Endothelial cell of umbilical vein (primary cell): ENCODE measurements at regions not wholly inside any gene's neighbourhood (a gene's known extent, or its start where the extent isn't known, plus 50 kb on each side); places are given as distances from the start of the nearest gene placed in this dataset.

ENCODE experiments used
- BruUV-seq: library from RNA; stranded (reverse); fragments of 400-500 nt; replicated peaks from 2 replicates; lab custom pipeline; 2021; lab: Mats Ljungman, UMichigan
- CTCF ChIA-PET: fragments of 300-600, 350-600 bp; sonication (Branson Sonifier 250); formaldehyde crosslinking; loops from one replicate; lab custom pipeline; 2021; ENCODE audit warnings: antibody characterized with exemption, inconsistent platforms; lab: Charles Lee
- POLR2A ChIA-PET: fragments of 300-600, 350-600 bp; sonication (Branson Sonifier 250); formaldehyde crosslinking; loops from one replicate; lab custom pipeline; 2021; ENCODE audit warnings: antibody characterized with exemption, inconsistent platforms; lab: Charles Lee
- DNase-seq: peaks from one replicate; pipeline ENCODE4 v3.0.0-alpha.2; 2011; ENCODE audit warnings: low read depth, low spot score
- FAIRE-seq: peaks from 2 replicates; lab custom pipeline; 2011; peaks lifted over from hg19 to GRCh38; lab: Jason Lieb, UNC
- H2AFZ ChIP-seq: 2 replicates; pipeline ENCODE4 v1.6.0; 2012; ENCODE audit warnings: low read depth, low read length, control low read depth, inconsistent platforms
- H3K27ac ChIP-seq: 2 replicates; pipeline ENCODE4 v1.5.1; 2011; ENCODE audit warnings: low read depth, mild to moderate bottlenecking, control low read depth, low read length, moderate library complexity; ENCODE audit not compliant: insufficient read depth
- H3K27me3 ChIP-seq, 2 experiments: 2 replicates each; pipeline versions ENCODE4 v1.6.0 to v1.6.1; 2011; ENCODE audit warnings: low read length in 2 of 2, mixed read lengths in 1 of 2; ENCODE audit not compliant: control insufficient read depth in 2 of 2, insufficient read depth in 2 of 2
- H3K36me3 ChIP-seq, 2 experiments: 2 replicates in 1 of 2; 3 replicates in 1 of 2; pipeline ENCODE4 v1.5.1; 2011; ENCODE audit warnings: low read length in 2 of 2, mild to moderate bottlenecking in 1 of 2, moderate library complexity in 1 of 2; ENCODE audit not compliant: control insufficient read depth in 2 of 2, insufficient read depth in 2 of 2; ENCODE audit errors: extremely low read depth in 1 of 2
- H3K4me1 ChIP-seq: 3 replicates; pipeline ENCODE4 v1.5.1; 2011; ENCODE audit warnings: mild to moderate bottlenecking, low read length; ENCODE audit not compliant: control insufficient read depth, insufficient read depth; ENCODE audit errors: extremely low read depth
- H3K4me2 ChIP-seq: 2 replicates; pipeline ENCODE4 v1.6.1; 2011; ENCODE audit warnings: low read length, control low read depth, mixed read lengths; ENCODE audit not compliant: insufficient read depth
- H3K4me3 ChIP-seq, 3 experiments: fragments of 200-600 bp in 1 of 3; sonication (generic), shearing (Covaris generic) in 1 of 3; replicated peaks in 1 of 3; 2 replicates each; pipeline ENCODE4 v1.5.1; 2011 to 2016; ENCODE audit warnings: control low read depth in 3 of 3, low read length in 3 of 3, mild to moderate bottlenecking in 2 of 3, inconsistent platforms in 1 of 3, low read depth in 1 of 3, moderate library complexity in 1 of 3; ENCODE audit not compliant: insufficient read depth in 1 of 3
- H3K79me2 ChIP-seq: 2 replicates; pipeline ENCODE4 v1.6.0; 2012; ENCODE audit warnings: low read length, inconsistent platforms; ENCODE audit not compliant: control insufficient read depth, insufficient read depth
- H3K9ac ChIP-seq: replicated peaks from 2 replicates; pipeline ENCODE3; 2011; ENCODE audit warnings: low read length, control low read depth; ENCODE audit not compliant: insufficient read depth; ENCODE audit errors: extremely low read depth
- H3K9me1 ChIP-seq: replicated peaks from 3 replicates; pipeline ENCODE4 v1.6.0; 2011; ENCODE audit warnings: mild to moderate bottlenecking, low read length; ENCODE audit not compliant: control insufficient read depth, insufficient read depth; ENCODE audit errors: extremely low read depth
- H3K9me3 ChIP-seq: replicated peaks from 2 replicates; pipeline ENCODE4 v1.5.1; 2012; ENCODE audit warnings: low read length, inconsistent platforms; ENCODE audit not compliant: control insufficient read depth, insufficient read depth
- H4K20me1 ChIP-seq: replicated peaks from 2 replicates; pipeline ENCODE3; 2011; ENCODE audit warnings: mild to moderate bottlenecking, low read length; ENCODE audit not compliant: control insufficient read depth, insufficient read depth; ENCODE audit errors: extremely low read depth
- EZH2 ChIP-seq: IDR thresholded peaks from 2 replicates; pipeline ENCODE4 v1.6.1; 2012; ENCODE audit warnings: borderline replicate concordance, low read depth, mild to moderate bottlenecking, moderate library complexity, low read length, inconsistent platforms; ENCODE audit not compliant: severe bottlenecking
- FOS ChIP-seq: IDR thresholded peaks from 2 replicates; pipeline ENCODE4 v1.6.1; 2011; ENCODE audit warnings: mild to moderate bottlenecking, low read length, moderate library complexity, borderline replicate concordance; ENCODE audit not compliant: insufficient read depth
- GATA2 ChIP-seq: IDR thresholded peaks from 2 replicates; pipeline ENCODE4 v1.7.0; 2011; ENCODE audit warnings: low read depth, mild to moderate bottlenecking, moderate library complexity, mixed read lengths, low read length; ENCODE audit not compliant: insufficient read length, insufficient read depth
- JUN ChIP-seq: IDR thresholded peaks from 2 replicates; pipeline ENCODE4 v1.6.1; 2011; ENCODE audit warnings: borderline replicate concordance, low read depth; ENCODE audit not compliant: insufficient read length, insufficient read depth
- MYC ChIP-seq: IDR thresholded peaks from one replicate; pipeline ENCODE4 v1.6.1; 2011; ENCODE audit warnings: mild to moderate bottlenecking, low read depth, low read length
- POLR2A ChIP-seq: IDR thresholded peaks from 2 replicates; pipeline ENCODE4 v1.6.1; 2012; ENCODE audit warnings: low read depth, mild to moderate bottlenecking, control low read depth, low read length
- POLR2AphosphoS5 ChIP-seq: IDR thresholded peaks from 2 replicates; pipeline ENCODE4 v1.6.1; 2012; ENCODE audit warnings: low read depth, mild to moderate bottlenecking, control low read depth, low read length, moderate library complexity; ENCODE audit not compliant: insufficient read depth
- dilution Hi-C: fragments of 300-500 bp; cut with MboI; formaldehyde crosslinking; loops from one replicate; pipeline ENCODE4 v1.15.0; 2019; ENCODE audit warnings: low sequenced_read_pairs; ENCODE audit not compliant: extremely low pct_ligation_motif_present
- intact Hi-C: fragments of 100-400 bp; cut with micrococcal nuclease; formaldehyde crosslinking; loops from one replicate; pipeline ENCODE4 v1.10.0; 2022
- TF ChIP-seq, protein P1 (sequence below), 2 donors: IDR thresholded peaks; 1 replicate in 1 of 2; 2 replicates in 1 of 2; pipeline ENCODE4 v1.5.1; 2011; ENCODE audit warnings: low read length in 2 of 2, mild to moderate bottlenecking in 2 of 2, moderate library complexity in 2 of 2, control low read depth in 1 of 2, inconsistent platforms in 1 of 2, low read depth in 1 of 2; ENCODE audit not compliant: insufficient read depth in 1 of 2; ENCODE audit errors: extremely low read depth in 1 of 2
- TF ChIP-seq, protein P2 (sequence below): IDR thresholded peaks from 2 replicates; pipeline ENCODE4 v1.6.1; 2011; ENCODE audit not compliant: insufficient read depth, insufficient read length

DNA sequence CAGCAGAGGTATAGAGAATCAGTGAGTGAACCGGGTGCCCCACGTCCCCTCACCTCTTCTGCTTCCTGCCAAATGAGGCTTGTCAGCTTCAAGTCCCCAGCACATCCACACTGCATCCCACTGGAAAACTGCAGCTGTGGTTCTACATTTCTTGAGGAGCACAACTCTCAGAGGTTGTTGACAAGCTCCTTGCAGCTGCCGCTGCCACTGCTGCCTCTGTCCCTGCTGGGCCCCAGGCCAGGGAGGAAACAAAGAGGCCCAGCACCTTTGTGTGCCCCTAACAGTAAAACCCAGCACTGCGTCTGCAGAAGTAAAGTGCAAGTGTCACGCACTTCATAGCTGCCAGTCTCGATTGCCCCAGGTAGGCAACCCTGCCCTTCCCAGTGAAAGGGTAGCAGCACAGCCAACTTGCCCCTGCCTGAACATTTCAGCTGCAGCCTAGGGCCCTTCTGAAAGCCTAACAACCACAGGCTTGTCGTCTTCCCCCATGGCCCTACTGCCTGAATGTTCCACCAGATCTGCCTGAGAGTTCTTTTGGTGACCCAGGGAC lies 1162.1 kb upstream of the USP15 start:
- BruUV-seq: no TSS peak
- FAIRE-seq (no peak), DNase-seq (no peak)
- Histone ChIP-seq H3K4me1 (no peaks in the 10 kb centered on the region), H3K4me2 (no peak overlapping the region), H3K4me3 (no peak overlapping the region), H3K27ac (no peak overlapping the region), H3K9me3 (peaks cover 4% of the 10 kb centered on the region), H3K79me2 (no peaks in the 10 kb centered on the region), H2AFZ (no peak overlapping the region), H3K9ac (no peak overlapping the region), H3K9me1 (no peaks in the 10 kb centered on the region), H4K20me1 (no peaks in the 10 kb centered on the region), H3K27me3 (no peaks in the 10 kb centered on the region), H3K36me3 (no peaks in the 10 kb centered on the region)
- ChIA-PET CTCF (no interaction called here), POLR2A (no interaction called here)
- intact Hi-C loops: no loop called here
- dilution Hi-C loops: no loop called here
- TF ChIP-seq, protein P1, sequence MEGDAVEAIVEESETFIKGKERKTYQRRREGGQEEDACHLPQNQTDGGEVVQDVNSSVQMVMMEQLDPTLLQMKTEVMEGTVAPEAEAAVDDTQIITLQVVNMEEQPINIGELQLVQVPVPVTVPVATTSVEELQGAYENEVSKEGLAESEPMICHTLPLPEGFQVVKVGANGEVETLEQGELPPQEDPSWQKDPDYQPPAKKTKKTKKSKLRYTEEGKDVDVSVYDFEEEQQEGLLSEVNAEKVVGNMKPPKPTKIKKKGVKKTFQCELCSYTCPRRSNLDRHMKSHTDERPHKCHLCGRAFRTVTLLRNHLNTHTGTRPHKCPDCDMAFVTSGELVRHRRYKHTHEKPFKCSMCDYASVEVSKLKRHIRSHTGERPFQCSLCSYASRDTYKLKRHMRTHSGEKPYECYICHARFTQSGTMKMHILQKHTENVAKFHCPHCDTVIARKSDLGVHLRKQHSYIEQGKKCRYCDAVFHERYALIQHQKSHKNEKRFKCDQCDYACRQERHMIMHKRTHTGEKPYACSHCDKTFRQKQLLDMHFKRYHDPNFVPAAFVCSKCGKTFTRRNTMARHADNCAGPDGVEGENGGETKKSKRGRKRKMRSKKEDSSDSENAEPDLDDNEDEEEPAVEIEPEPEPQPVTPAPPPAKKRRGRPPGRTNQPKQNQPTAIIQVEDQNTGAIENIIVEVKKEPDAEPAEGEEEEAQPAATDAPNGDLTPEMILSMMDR (IDR thresholded peaks at IDR 0.05; ENCODE audit: extremely low read depth in 1 of 2, insufficient read depth in 1 of 2, low read depth in 1 of 2, low read length in 2 of 2): no peak
- TF ChIP-seq MYC (no peak), POLR2A (no peak), EZH2 (no peak), JUN (no peak), POLR2AphosphoS5 (no peak), GATA2 (no peak), FOS (no peak)
- TF ChIP-seq, protein P2, sequence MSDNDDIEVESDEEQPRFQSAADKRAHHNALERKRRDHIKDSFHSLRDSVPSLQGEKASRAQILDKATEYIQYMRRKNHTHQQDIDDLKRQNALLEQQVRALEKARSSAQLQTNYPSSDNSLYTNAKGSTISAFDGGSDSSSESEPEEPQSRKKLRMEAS: no peak
